Heart right ventricle (tissue), 16 donors: ENCODE measurements at regions not wholly inside any gene's neighbourhood (a gene's known extent, or its start where the extent isn't known, plus 50 kb on each side); places are given as distances from the start of the nearest gene placed in this dataset.

Source experiments
- ATAC-seq, 8 donors: fragments of 200-7000 bp; cut with Tn5 transposase; one replicate each; pipeline ENCODE4 v1.9.1; 2020; ENCODE audit warnings: mild to moderate bottlenecking in 8 of 8, moderate library complexity in 8 of 8, moderate number of reproducible peaks in 1 of 8
- DNase-seq, 2 donors: peaks; one replicate each; pipeline ENCODE4 v3.0.0-alpha.2; 2020
- H3K27ac ChIP-seq, 10 donors: fragments of 200-600 bp; sonication (generic) in 2 of 10; one replicate each; pipeline versions ENCODE4 v1.5.0 to v1.8.0; 2020 to 2022; ENCODE audit warnings: mild to moderate bottlenecking in 3 of 10
- H3K27me3 ChIP-seq, 7 donors: fragments of 200-600 bp; one replicate each; pipeline ENCODE4 v1.8.0; 2021 to 2022; ENCODE audit warnings: mild to moderate bottlenecking in 2 of 7
- H3K36me3 ChIP-seq, 9 donors: fragments of 200-600 bp; sonication (generic) in 1 of 9; one replicate each; pipeline versions ENCODE4 v1.5.0 to v1.8.0; 2020 to 2022; ENCODE audit warnings: mild to moderate bottlenecking in 2 of 9
- H3K4me1 ChIP-seq, 9 donors: fragments of 200-600 bp; sonication (generic) in 1 of 9; one replicate each; pipeline versions ENCODE4 v1.5.0 to v1.8.0; 2020 to 2022; ENCODE audit warnings: mild to moderate bottlenecking in 4 of 9
- H3K4me3 ChIP-seq, 10 donors: fragments of 200-600 bp; sonication (generic) in 2 of 10; one replicate each; pipeline versions ENCODE4 v1.5.0 to v1.8.0; 2020 to 2022; ENCODE audit warnings: mild to moderate bottlenecking in 7 of 10, moderate library complexity in 2 of 10
- H3K9me3 ChIP-seq, 11 donors: fragments of 200-600 bp in 10 of 11; sonication (generic) in 2 of 11; one replicate each; pipeline versions ENCODE4 v1.5.0 to v1.8.0; 2013 to 2022; ENCODE audit warnings: mild to moderate bottlenecking in 2 of 11, control low read depth in 1 of 11, moderate library complexity in 1 of 11
- CTCF ChIP-seq, 9 donors: fragments of 200-600 bp; sonication (generic) in 2 of 9; IDR thresholded peaks; one replicate each; pipeline versions ENCODE4 v1.5.0 to v1.8.0; 2021 to 2022; ENCODE audit warnings: antibody characterized with exemption in 9 of 9, mild to moderate bottlenecking in 5 of 9, moderate library complexity in 1 of 9
- WGBS, 2 donors: extraction: QIAGEN DNeasy Blood & Tissue Kit; methylation state at CpG; one replicate each; pipeline ENCODE4 v1.1.7; 2013; ENCODE audit warnings: inconsistent platforms in 1 of 2; 5-methylcytosine and 5-hydroxymethylcytosine counted together
- intact Hi-C, 10 donors: fragments of 100-400 bp; cut with DNase I; formaldehyde crosslinking; loops; one replicate each; pipeline versions ENCODE4 v1.11.1 to v1.14.2; 2022
- donor health status: Arrhythmogenic right ventricular cardiomyopathy.
- donor health status: ischemic (EF 13 %, LVEDD 7.1; RV severe dilation, severe dysfunction).
- donor health status: healthy with polysubstance abuse.
- donor health status: DM: no; HTN: yes; CAD: no.
- donor health status: DM: no; HTN: no; CAD: no.
- donor health status: ischemic (EF 25% LVEDD 6.9; RV normal size, moderate dysfunction).
- donor health status: ischemic (EF 25% LVEDD 5.7; RV mildly dilated, moderate dysfunction).
- donor health status: healthy.
- donor health status: DM: yes; HTN: yes; CAD: no.
- donor health status: Ischemic cardiomyopathy.
- donor health status: ischemic (EF 35%, LVEDD 5.7; RV mildly dilated, moderate dysfunction).
- donor health status: nonischemic (EF 11% LVEDD 7.7; RV severe dilation, severe dysfunction).
- donor health status: DM: yes; HTN: yes; CAD: no.
- donor health status: PGD.
- donor health status: ischemic (EF 29% LVEDD 5.4; RV normal size, mild dysfunction).
- donor health status: nonischemic (EF 23%, LVEDD 6.1; RV moderate dilation, normal function).

- H3K9me3 ChIP-seq, result no peaks in the 10 kb centered on the region
- no peak overlapping the region for H3K4me3 ChIP-seq
- ATAC-seq (no peak), DNase-seq (no peak)
- H3K27ac ChIP-seq, result no peak overlapping the region
- WGBS, 2 donors, result 68 to 76% methylated on average over 2 of the region's 2 CpGs
- intact Hi-C loops, result no loop called here
- peaks cover 0 to 26% (median 0%) of the 10 kb centered on the region in 9 donors for H3K4me1 ChIP-seq
- TF ChIP-seq CTCF (IDR thresholded peaks at IDR 0.05), result no peak
- no peaks in the 10 kb centered on the region for H3K36me3 ChIP-seq
- no peaks in the 10 kb centered on the region for H3K27me3 ChIP-seq
Observed at GRCh38 chr9:22170556-22170955, 161.5 kb upstream of the CDKN2B start.

- H3K9me3 ChIP-seq, result no peaks in the 10 kb centered on the region
- H3K4me3 ChIP-seq, result no peak overlapping the region
- H3K36me3 ChIP-seq, result no peaks in the 10 kb centered on the region
- no peaks in the 10 kb centered on the region for H3K27me3 ChIP-seq
- WGBS, 2 donors, result 56 to 61% methylated on average over 2 of the region's 2 CpGs
- no peak overlapping the region for H3K27ac ChIP-seq
- intact Hi-C loops, result no loop called here
- DNase-seq (no peak), ATAC-seq (no peak)
- peaks cover 0 to 26% (median 0%) of the 10 kb centered on the region in 9 donors for H3K4me1 ChIP-seq
- TF ChIP-seq CTCF (IDR thresholded peaks at IDR 0.05), result no peak
Observed at GRCh38 chr9:22170990-22171670, 162.0 kb upstream of the CDKN2B start.

GRCh38 chr9:22171691-22172090 lies 162.6 kb upstream of the CDKN2B start:
- intact Hi-C loops, result no loop called here
- no peaks in the 10 kb centered on the region for H3K27me3 ChIP-seq
- ATAC-seq, result no peak
- WGBS, 2 donors, result 64 to 71% methylated on average over 3 of the region's 3 CpGs
- H3K4me1 ChIP-seq, result peaks cover 0 to 26% (median 0%) of the 10 kb centered on the region in 9 donors
- H3K4me3 ChIP-seq, result no peak overlapping the region
- DNase-seq, result no peak
- H3K27ac ChIP-seq, result no peak overlapping the region
- no peaks in the 10 kb centered on the region for H3K36me3 ChIP-seq
- no peak for TF ChIP-seq CTCF (IDR thresholded peaks at IDR 0.05)
- no peaks in the 10 kb centered on the region for H3K9me3 ChIP-seq

GRCh38 chr9:22173908-22174307 lies 164.8 kb upstream of the CDKN2B start:
- no peak for ATAC-seq

More at GRCh38 chr9:22173908-22174307, 164.8 kb upstream of the CDKN2B start:
- H3K36me3 ChIP-seq, result no peaks in the 10 kb centered on the region
- H3K27me3 ChIP-seq, result no peaks in the 10 kb centered on the region
- H3K27ac ChIP-seq, result no peak overlapping the region
- 96% methylated on average over 2 of the region's 2 CpGs for WGBS, 2 donors
- H3K4me1 ChIP-seq, result peaks cover 0 to 26% (median 0%) of the 10 kb centered on the region in 9 donors
- intact Hi-C loops, result no loop called here
- DNase-seq, result no peak
- H3K4me3 ChIP-seq, result no peak overlapping the region
- TF ChIP-seq CTCF (IDR thresholded peaks at IDR 0.05), result no peak
- peaks cover 0 to 7% (median 0%) of the 10 kb centered on the region in 11 donors for H3K9me3 ChIP-seq
